B cell (primary cell): ENCODE measurements at regions not wholly inside any gene's neighbourhood (a gene's known extent, or its start where the extent isn't known, plus 50 kb on each side); places are given as distances from the start of the nearest gene placed in this dataset.
A peak's percentile ranks its signal among the peaks of the same experiment; 100 is the strongest.

ENCODE experiments used
- ATAC-seq: fragments of 200-7000 bp; cut with Tn5 transposase; one replicate; pipeline ENCODE4 v1.10.0; 2021; ENCODE audit warnings: low read depth, mild to moderate bottlenecking, moderate number of reproducible peaks, moderate library complexity
- CTCF ChIA-PET: fragments of 350-600 bp; sonication (Branson Sonifier 250); formaldehyde crosslinking; loops from one replicate; lab custom pipeline; 2021; ENCODE audit warnings: antibody characterized with exemption, inconsistent platforms; lab: Charles Lee
- POLR2A ChIA-PET: fragments of 350-600 bp; sonication (Branson Sonifier 250); formaldehyde crosslinking; loops from one replicate; lab custom pipeline; 2021; ENCODE audit warnings: antibody characterized with exemption; lab: Charles Lee
- DNase-seq: peaks from one replicate; pipeline ENCODE4 v3.0.0; 2013
- H2AFZ ChIP-seq: 2 replicates; pipeline ENCODE4 v1.6.1; 2012; ENCODE audit warnings: mild to moderate bottlenecking, low read depth, low read length; ENCODE audit not compliant: insufficient read depth, poor library complexity, severe bottlenecking
- H3K27ac ChIP-seq, 2 donors: 1 replicate in 1 of 2; 2 replicates in 1 of 2; pipeline ENCODE4 v1.5.1; 2012 to 2013; ENCODE audit warnings: low read length in 2 of 2, mild to moderate bottlenecking in 2 of 2, moderate library complexity in 1 of 2
- H3K27me3 ChIP-seq, 4 experiments: fragments of 200-600 bp in 1 of 4; sonication (generic) in 1 of 4; replicated peaks in 1 of 4; 1 replicate in 2 of 4; 2 replicates in 2 of 4; pipeline versions ENCODE4 v1.6.1 to v1.7.0; 2013 to 2016; ENCODE audit warnings: low read length in 3 of 4, mild to moderate bottlenecking in 2 of 4, mixed read lengths in 1 of 4, moderate library complexity in 1 of 4; ENCODE audit not compliant: insufficient read depth in 4 of 4, control insufficient read depth in 3 of 4; ENCODE audit errors: control extremely low read depth in 1 of 4
- H3K36me3 ChIP-seq, 2 experiments: replicated peaks in 1 of 2; 1 replicate in 1 of 2; 2 replicates in 1 of 2; pipeline versions ENCODE4 v1.6.1 to v1.7.1; 2013; ENCODE audit warnings: low read length in 1 of 2; ENCODE audit not compliant: insufficient read depth in 2 of 2, control insufficient read depth in 1 of 2; ENCODE audit errors: control extremely low read depth in 1 of 2, extremely low read depth in 1 of 2
- H3K4me1 ChIP-seq, 2 donors: fragments of 200-600 bp in 1 of 2; sonication (generic) in 1 of 2; 1 replicate in 1 of 2; 2 replicates in 1 of 2; pipeline versions ENCODE4 v1.5.1 to v1.6.1; 2013 to 2017; ENCODE audit warnings: low read length in 2 of 2; ENCODE audit not compliant: control insufficient read depth in 2 of 2, insufficient read depth in 2 of 2
- H3K4me2 ChIP-seq: replicated peaks from 2 replicates; pipeline ENCODE3; 2012; ENCODE audit warnings: mild to moderate bottlenecking, low read depth, low read length; ENCODE audit not compliant: poor library complexity, severe bottlenecking
- H3K4me3 ChIP-seq, 5 experiments: fragments of 200-600 bp in 1 of 5; sonication (generic) in 1 of 5; 1 replicate in 3 of 5; 2 replicates in 2 of 5; pipeline versions ENCODE4 v1.5.1 to v1.7.0; 2011 to 2016; ENCODE audit warnings: low read length in 4 of 5, mild to moderate bottlenecking in 4 of 5, low read depth in 2 of 5, control low read depth in 1 of 5, moderate library complexity in 1 of 5; ENCODE audit not compliant: insufficient read depth in 1 of 5; ENCODE audit errors: control extremely low read depth in 1 of 5, extremely low read depth in 1 of 5
- H3K79me2 ChIP-seq: fragments of 200-600 bp; sonication (generic); one replicate; pipeline ENCODE4 v1.6.0; 2016; ENCODE audit warnings: low read length; ENCODE audit not compliant: control insufficient read depth, insufficient read depth
- H3K9ac ChIP-seq: fragments of 200-600 bp; sonication (generic); 2 replicates; pipeline ENCODE4 v1.6.1; 2017; ENCODE audit warnings: mild to moderate bottlenecking, low read length, moderate library complexity
- H3K9me3 ChIP-seq, 3 donors: one replicate each; pipeline versions ENCODE4 v1.6.1 to v1.7.1; 2013; ENCODE audit warnings: low read length in 2 of 3; ENCODE audit not compliant: control insufficient read depth in 2 of 3, insufficient read depth in 1 of 3; ENCODE audit errors: control extremely low read depth in 1 of 3
- H4K20me1 ChIP-seq: 2 replicates; pipeline ENCODE4 v1.6.0; 2012; ENCODE audit warnings: mild to moderate bottlenecking, low read length; ENCODE audit not compliant: insufficient read depth, control insufficient read depth, poor library complexity, severe bottlenecking
- H3K27ac Mint-ChIP-seq: one replicate; pipeline ENCODE4 v1.8.0; 2021; ENCODE audit warnings: mixed read lengths
- H3K27me3 Mint-ChIP-seq: one replicate; pipeline ENCODE4 v1.8.0; 2021; ENCODE audit warnings: mixed read lengths
- H3K4me1 Mint-ChIP-seq: one replicate; pipeline ENCODE4 v1.8.0; 2021; ENCODE audit warnings: mixed read lengths
- H3K4me3 Mint-ChIP-seq: one replicate; pipeline ENCODE4 v1.8.0; 2021; ENCODE audit warnings: mixed read lengths
- H3K9me3 Mint-ChIP-seq: one replicate; pipeline ENCODE4 v1.8.0; 2022; ENCODE audit warnings: mixed read lengths; ENCODE audit not compliant: insufficient read depth
- CTCF ChIP-seq: fragments of 200-600 bp; IDR thresholded peaks from one replicate; pipeline ENCODE4 v1.8.0; 2022; ENCODE audit warnings: antibody characterized with exemption, mild to moderate bottlenecking
- EZH2 ChIP-seq: IDR thresholded peaks from 2 replicates; pipeline ENCODE4 v1.6.1; 2012; ENCODE audit warnings: borderline replicate concordance, low read depth, mild to moderate bottlenecking, moderate library complexity, low read length; ENCODE audit not compliant: insufficient read depth, poor library complexity, severe bottlenecking
- WGBS: methylation state at CpG from one replicate; pipeline ENCODE4 v1.1.5; 2013; ENCODE audit warnings: missing lambda C conversion rate; ENCODE audit not compliant: insufficient coverage; 5-methylcytosine and 5-hydroxymethylcytosine counted together
- intact Hi-C: fragments of 100-400 bp; cut with micrococcal nuclease; formaldehyde crosslinking; loops from one replicate; pipeline ENCODE4 v1.10.0; 2022

DNA sequence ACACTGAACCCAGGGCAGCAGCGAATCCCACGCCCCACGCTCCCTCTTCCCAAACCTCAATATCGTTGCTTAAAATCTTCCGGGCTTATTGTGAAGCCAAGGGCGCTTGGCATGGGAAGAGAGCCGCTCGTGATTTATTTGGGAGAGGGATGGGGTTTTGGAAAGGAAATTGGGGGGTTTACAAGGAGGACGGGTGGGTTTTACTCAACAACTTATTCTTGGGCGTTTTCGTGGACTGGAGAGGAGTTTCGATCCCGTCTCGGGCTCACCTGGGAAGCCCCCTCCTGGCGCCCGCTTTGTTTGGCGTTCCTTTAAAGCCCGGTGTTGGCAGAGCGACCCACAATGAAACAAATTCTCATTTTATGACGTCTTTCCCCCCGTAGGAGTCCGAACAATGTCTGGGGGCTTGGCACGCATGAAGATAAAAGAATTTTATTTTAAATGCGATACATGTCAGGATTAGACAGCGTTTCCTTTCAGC is 135.3 kb downstream of the INSIG2 start:
- ATAC-seq (peak; percentile 3), DNase-seq (peak; percentile 58)
- Histone ChIP-seq H2AFZ (peak overlapping the region; percentile 78), H3K4me2 (peak overlapping the region; percentile 78), H3K27ac (peak overlapping the region; percentile 69 to 82), H3K79me2 (no peaks in the 10 kb centered on the region), H3K9me3 (peaks cover 0 to 10% (median 0%) of the 10 kb centered on the region in 3 donors), H4K20me1 (no peaks in the 10 kb centered on the region), H3K36me3 (no peaks in the 10 kb centered on the region), H3K27me3 (peaks cover 5 to 50% (median 48%) of the 10 kb centered on the region in 4 experiments), H3K4me1 (peaks cover 18 to 22% of the 10 kb centered on the region in 2 donors), H3K9ac (peak overlapping the region; percentile 76), H3K4me3 (peak overlapping the region; percentile 54 to 94 (median 72))
- TF ChIP-seq EZH2 = no peak
- no peak for TF ChIP-seq CTCF
- Mint-ChIP-seq H3K4me1 (peaks cover 21% of the 10 kb centered on the region), H3K4me3 (peak overlapping the region; percentile 89), H3K9me3 (no peaks in the 10 kb centered on the region), H3K27ac (peak overlapping the region; percentile 82), H3K27me3 (peaks cover 63% of the 10 kb centered on the region)
- intact Hi-C loops = loop anchor here (5.0 kb wide), 3 partner anchors 36 to 1089 kb away; no protein-coding TSS in a partner anchor
- WGBS = 10% methylated on average over 11 of the region's 25 CpGs
- ChIA-PET POLR2A (interaction anchor here (0.8 kb wide), 1 partner anchor 37 kb away, joined by 4 read pairs; no protein-coding TSS in a partner anchor), CTCF (interaction anchor here (0.9 to 4.2 kb wide), 6 partner anchors 16 to 1068 kb away, joined by 3 to 54 read pairs (median 8); no protein-coding TSS in a partner anchor)
